Stomach (tissue), 4 donors: ENCODE measurements at regions not wholly inside any gene's neighbourhood (a gene's known extent, or its start where the extent isn't known, plus 50 kb on each side); places are given as distances from the start of the nearest gene placed in this dataset.

ENCODE experiments used
- POLR2AphosphoS5 ChIP-seq, 3 donors: sonication (generic); formaldehyde crosslinking; IDR thresholded peaks; one replicate each; pipeline ENCODE4 v1.6.1; 2016; ENCODE audit warnings: antibody characterized with exemption in 3 of 3
- TF ChIP-seq, protein P1 (sequence below), 7 experiments: fragments of 450-650 bp in 4 of 7; fragments of 200-600 bp in 3 of 7; sonication (generic) in 3 of 7; IDR thresholded peaks; one replicate each; pipeline ENCODE4 v1.5.1; 2016 to 2019; ENCODE audit warnings: antibody characterized with exemption in 7 of 7, control low read depth in 2 of 7, mild to moderate bottlenecking in 1 of 7

- no peak for TF ChIP-seq POLR2AphosphoS5 (IDR thresholded peaks at IDR 0.05)
- TF ChIP-seq, protein P1, sequence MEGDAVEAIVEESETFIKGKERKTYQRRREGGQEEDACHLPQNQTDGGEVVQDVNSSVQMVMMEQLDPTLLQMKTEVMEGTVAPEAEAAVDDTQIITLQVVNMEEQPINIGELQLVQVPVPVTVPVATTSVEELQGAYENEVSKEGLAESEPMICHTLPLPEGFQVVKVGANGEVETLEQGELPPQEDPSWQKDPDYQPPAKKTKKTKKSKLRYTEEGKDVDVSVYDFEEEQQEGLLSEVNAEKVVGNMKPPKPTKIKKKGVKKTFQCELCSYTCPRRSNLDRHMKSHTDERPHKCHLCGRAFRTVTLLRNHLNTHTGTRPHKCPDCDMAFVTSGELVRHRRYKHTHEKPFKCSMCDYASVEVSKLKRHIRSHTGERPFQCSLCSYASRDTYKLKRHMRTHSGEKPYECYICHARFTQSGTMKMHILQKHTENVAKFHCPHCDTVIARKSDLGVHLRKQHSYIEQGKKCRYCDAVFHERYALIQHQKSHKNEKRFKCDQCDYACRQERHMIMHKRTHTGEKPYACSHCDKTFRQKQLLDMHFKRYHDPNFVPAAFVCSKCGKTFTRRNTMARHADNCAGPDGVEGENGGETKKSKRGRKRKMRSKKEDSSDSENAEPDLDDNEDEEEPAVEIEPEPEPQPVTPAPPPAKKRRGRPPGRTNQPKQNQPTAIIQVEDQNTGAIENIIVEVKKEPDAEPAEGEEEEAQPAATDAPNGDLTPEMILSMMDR (IDR thresholded peaks at IDR 0.05): no peak
Observed at GRCh38 chr16:7979448-7980132, 610.7 kb downstream of the TMEM114 start.
